HepG2 (cell line): ENCODE measurements at regions not wholly inside any gene's neighbourhood (a gene's known extent, or its start where the extent isn't known, plus 50 kb on each side); places are given as distances from the start of the nearest gene placed in this dataset.

ENCODE experiments used
- CTCF ChIP-seq: sonication (generic); formaldehyde crosslinking; IDR thresholded peaks from 2 replicates; pipeline ENCODE4 v1.5.0; 2020; ENCODE audit warnings: mild to moderate bottlenecking, missing genetic modification reagents, moderate library complexity
- ETS1 ChIP-seq: sonication (generic); formaldehyde crosslinking; IDR thresholded peaks from 2 replicates; pipeline ENCODE4 v1.4.0; 2020; ENCODE audit warnings: missing genetic modification reagents
- HMGXB4 ChIP-seq, 2 experiments: sonication (generic) in 1 of 2; formaldehyde crosslinking in 1 of 2; IDR thresholded peaks; 2 replicates each; pipeline versions ENCODE4 v1.4.0 to v1.6.1; 2018 to 2020; ENCODE audit warnings: missing genetic modification reagents in 2 of 2, borderline replicate concordance in 1 of 2, low read depth in 1 of 2, mild to moderate bottlenecking in 1 of 2, missing biosample characterization in 1 of 2
- POGZ ChIP-seq: sonication (generic); formaldehyde crosslinking; IDR thresholded peaks from 2 replicates; pipeline ENCODE4 v1.4.0; 2020; ENCODE audit warnings: mild to moderate bottlenecking, missing genetic modification reagents
- PRDM10 ChIP-seq: sonication (generic); formaldehyde crosslinking; IDR thresholded peaks from 2 replicates; pipeline ENCODE4 v1.4.0; 2020; ENCODE audit warnings: low read depth, missing genetic modification reagents
- SMYD3 ChIP-seq: sonication (generic); formaldehyde crosslinking; IDR thresholded peaks from 2 replicates; pipeline ENCODE4 v1.8.1; 2023; ENCODE audit warnings: mild to moderate bottlenecking, missing genetic modification reagents
- ZNF234 ChIP-seq: sonication (generic); formaldehyde crosslinking; conservative IDR thresholded peaks from 2 replicates; pipeline ENCODE4 v1.5.1; 2020; ENCODE audit warnings: mild to moderate bottlenecking, missing genetic modification reagents
- ZNF777 ChIP-seq: sonication (generic); formaldehyde crosslinking; IDR thresholded peaks from 2 replicates; pipeline ENCODE4 v1.4.0; 2020; ENCODE audit warnings: missing genetic modification reagents

GRCh38 chr20:55783381-55783780 is 221.9 kb downstream of the CBLN4 start:
- TF ChIP-seq PRDM10 = no peak
- TF ChIP-seq ETS1 = no peak
- TF ChIP-seq HMGXB4 (CRISPR knock-in tag; IDR thresholded peaks at IDR 0.05; ENCODE audit: borderline replicate concordance in 1 of 2, low read depth in 1 of 2) = no peak
- no peak for TF ChIP-seq ZNF234 (CRISPR knock-in tag)
- TF ChIP-seq SMYD3 (CRISPR knock-in tag) = no peak
- no peak for TF ChIP-seq POGZ (CRISPR knock-in tag)
- TF ChIP-seq ZNF777 (CRISPR knock-in tag) = no peak
- TF ChIP-seq CTCF (CRISPR knock-in tag) = no peak
